ENCODE measurements at regions not wholly inside any gene's neighbourhood (a gene's known extent, or its start where the extent isn't known, plus 50 kb on each side); places are given as distances from the start of the nearest gene placed in this dataset.

- Histone ChIP-seq H3K4me1 (ENCODE audit: insufficient read depth, low read length, poor library complexity, severe bottlenecking) (no peaks in the 10 kb centered on the region), H3K79me2 (ENCODE audit: insufficient read depth, low read length) (no peaks in the 10 kb centered on the region), H3K36me3 (ENCODE audit: insufficient read depth, low read length) (no peaks in the 10 kb centered on the region), H3K9ac (ENCODE audit: low read depth, low read length, poor library complexity, severe bottlenecking) (no peak overlapping the region), H3K4me2 (ENCODE audit: low read depth, low read length, poor library complexity, severe bottlenecking) (no peak overlapping the region), H3K27me3 (ENCODE audit: insufficient read depth, low read length, poor library complexity, severe bottlenecking) (no peaks in the 10 kb centered on the region), H3K4me3 (ENCODE audit: low read length, poor library complexity, severe bottlenecking) (no peak overlapping the region), H2AFZ (ENCODE audit: low read length) (no peak overlapping the region), H3K9me3 (ENCODE audit: insufficient read depth, low read depth, low read length) (no peaks in the 10 kb centered on the region), H3K9me2 (replicated peaks; ENCODE audit: low read depth, low read length) (no peaks in the 10 kb centered on the region), H3F3A (ENCODE audit: low read depth) (no peaks in the 10 kb centered on the region), H4K20me1 (ENCODE audit: insufficient read depth, low read length, poor library complexity, severe bottlenecking) (no peaks in the 10 kb centered on the region)
- TF ChIP-seq EZH2phosphoT487 (IDR thresholded peaks at IDR 0.05; ENCODE audit: borderline replicate concordance): no peak
- TF ChIP-seq CTCF (conservative IDR thresholded peaks at IDR 0.05; ENCODE audit: low read length): no peak
These were observed 358.2 kb upstream of the PDGFD start for GRCh38 chr11:104522123-104522522.

- Histone ChIP-seq H3K27me3 (ENCODE audit: insufficient read depth, low read length, poor library complexity, severe bottlenecking) (no peaks in the 10 kb centered on the region), H3K79me2 (ENCODE audit: insufficient read depth, low read length) (no peaks in the 10 kb centered on the region), H3K36me3 (ENCODE audit: insufficient read depth, low read length) (no peaks in the 10 kb centered on the region), H3F3A (ENCODE audit: low read depth) (no peaks in the 10 kb centered on the region), H3K9me3 (ENCODE audit: insufficient read depth, low read depth, low read length) (no peaks in the 10 kb centered on the region), H4K20me1 (ENCODE audit: insufficient read depth, low read length, poor library complexity, severe bottlenecking) (no peaks in the 10 kb centered on the region), H3K4me1 (ENCODE audit: insufficient read depth, low read length, poor library complexity, severe bottlenecking) (no peaks in the 10 kb centered on the region), H3K4me2 (ENCODE audit: low read depth, low read length, poor library complexity, severe bottlenecking) (no peak overlapping the region), H3K4me3 (ENCODE audit: low read length, poor library complexity, severe bottlenecking) (no peak overlapping the region), H3K9me2 (replicated peaks; ENCODE audit: low read depth, low read length) (no peaks in the 10 kb centered on the region), H3K9ac (ENCODE audit: low read depth, low read length, poor library complexity, severe bottlenecking) (no peak overlapping the region), H2AFZ (ENCODE audit: low read length) (no peak overlapping the region)
- no peak for TF ChIP-seq CTCF (conservative IDR thresholded peaks at IDR 0.05; ENCODE audit: low read length)
These were observed 346.2 kb upstream of the PDGFD start for GRCh38 chr11:104510169-104510568.

- Histone ChIP-seq H2AFZ (ENCODE audit: low read length) (no peak overlapping the region), H3F3A (ENCODE audit: low read depth) (no peaks in the 10 kb centered on the region), H3K79me2 (ENCODE audit: insufficient read depth, low read length) (no peaks in the 10 kb centered on the region), H3K9me2 (replicated peaks; ENCODE audit: low read depth, low read length) (no peaks in the 10 kb centered on the region), H3K27me3 (ENCODE audit: insufficient read depth, low read length, poor library complexity, severe bottlenecking) (no peaks in the 10 kb centered on the region), H3K36me3 (ENCODE audit: insufficient read depth, low read length) (no peaks in the 10 kb centered on the region), H3K4me2 (ENCODE audit: low read depth, low read length, poor library complexity, severe bottlenecking) (no peak overlapping the region), H3K9me3 (ENCODE audit: insufficient read depth, low read depth, low read length) (peaks cover 23% of the 10 kb centered on the region; the same call in 1 of the 2 replicates), H3K4me1 (ENCODE audit: insufficient read depth, low read length, poor library complexity, severe bottlenecking) (no peaks in the 10 kb centered on the region), H3K4me3 (ENCODE audit: low read length, poor library complexity, severe bottlenecking) (no peak overlapping the region), H4K20me1 (ENCODE audit: insufficient read depth, low read length, poor library complexity, severe bottlenecking) (no peaks in the 10 kb centered on the region), H3K9ac (ENCODE audit: low read depth, low read length, poor library complexity, severe bottlenecking) (no peak overlapping the region)
- TF ChIP-seq CTCF (conservative IDR thresholded peaks at IDR 0.05; ENCODE audit: low read length) (no peak), EZH2phosphoT487 (IDR thresholded peaks at IDR 0.05; ENCODE audit: borderline replicate concordance) (no peak)
These were observed 326.2 kb upstream of the PDGFD start for GRCh38 chr11:104490182-104490581.

Measured in Loucy (cell line).